Memory B cell (primary cell): ENCODE measurements at regions not wholly inside any gene's neighbourhood (a gene's known extent, or its start where the extent isn't known, plus 50 kb on each side); places are given as distances from the start of the nearest gene placed in this dataset.

Experiments
- ATAC-seq: fragments of 150-1000 bp; cut with Tn5 transposase; 2 replicates; pipeline ENCODE4 v1.10.0; 2021; ENCODE audit warnings: low read depth, mild to moderate bottlenecking, moderate library complexity
- DNase-seq, 2 donors: peaks; one replicate each; pipeline ENCODE4 v3.0.0; 2022; ENCODE audit warnings: low spot score in 2 of 2
- H3K27ac Mint-ChIP-seq: one replicate; pipeline ENCODE4 v1.8.0; 2022; ENCODE audit warnings: mild to moderate bottlenecking, moderate library complexity, mixed read lengths
- H3K27me3 Mint-ChIP-seq: one replicate; pipeline ENCODE4 v1.8.0; 2022; ENCODE audit warnings: mixed read lengths
- H3K36me3 Mint-ChIP-seq: one replicate; pipeline ENCODE4 v1.8.0; 2022; ENCODE audit warnings: mild to moderate bottlenecking, mixed read lengths
- H3K4me1 Mint-ChIP-seq: one replicate; pipeline ENCODE4 v1.8.0; 2022; ENCODE audit warnings: mixed read lengths
- H3K4me3 Mint-ChIP-seq: one replicate; pipeline ENCODE4 v1.8.0; 2022; ENCODE audit warnings: mild to moderate bottlenecking, moderate library complexity, mixed read lengths
- H3K9me3 Mint-ChIP-seq: one replicate; pipeline ENCODE4 v1.8.0; 2022; ENCODE audit warnings: mixed read lengths

- Mint-ChIP-seq H3K9me3 (no peaks in the 10 kb centered on the region), H3K27ac (no peak overlapping the region), H3K36me3 (no peaks in the 10 kb centered on the region), H3K4me1 (peaks cover 10% of the 10 kb centered on the region), H3K27me3 (no peaks in the 10 kb centered on the region), H3K4me3 (no peak overlapping the region)
- ATAC-seq (no peak), DNase-seq (no peak)
Measured at GRCh38 chr5:89401012-89401411, 518.0 kb upstream of the MEF2C start.

GRCh38 chr5:89399548-89399947 lies 516.6 kb upstream of the MEF2C start:
- H3K9me3 Mint-ChIP-seq = no peaks in the 10 kb centered on the region
- peaks cover 15% of the 10 kb centered on the region for H3K4me1 Mint-ChIP-seq
- H3K27ac Mint-ChIP-seq = no peak overlapping the region
- ATAC-seq (no peak), DNase-seq (no peak)
- H3K36me3 Mint-ChIP-seq = no peaks in the 10 kb centered on the region
- H3K4me3 Mint-ChIP-seq = no peak overlapping the region
- H3K27me3 Mint-ChIP-seq = no peaks in the 10 kb centered on the region

GRCh38 chr5:89397096-89397495 lies 514.1 kb upstream of the MEF2C start:
- H3K36me3 Mint-ChIP-seq = no peaks in the 10 kb centered on the region
- peaks cover 15% of the 10 kb centered on the region for H3K4me1 Mint-ChIP-seq
- H3K27me3 Mint-ChIP-seq = no peaks in the 10 kb centered on the region
- peak overlapping the region; percentile 72 for H3K27ac Mint-ChIP-seq
- DNase-seq (no peak), ATAC-seq (peak; percentile 87)
- H3K9me3 Mint-ChIP-seq = no peaks in the 10 kb centered on the region
- peak overlapping the region; percentile 46 for H3K4me3 Mint-ChIP-seq

- H3K27ac Mint-ChIP-seq = peak overlapping the region; percentile 72
- H3K4me3 Mint-ChIP-seq = peak overlapping the region; percentile 46
- no peaks in the 10 kb centered on the region for H3K9me3 Mint-ChIP-seq
- ATAC-seq = peak; percentile 73
- H3K27me3 Mint-ChIP-seq = no peaks in the 10 kb centered on the region
- DNase-seq = no peak
- no peaks in the 10 kb centered on the region for H3K36me3 Mint-ChIP-seq
- peaks cover 15% of the 10 kb centered on the region for H3K4me1 Mint-ChIP-seq
Measured at GRCh38 chr5:89396278-89396954, 513.4 kb upstream of the MEF2C start.

GRCh38 chr5:89395111-89395510 lies 512.1 kb upstream of the MEF2C start:
- no peak for DNase-seq
- ATAC-seq = no peak
- H3K36me3 Mint-ChIP-seq = no peaks in the 10 kb centered on the region
- peaks cover 15% of the 10 kb centered on the region for H3K4me1 Mint-ChIP-seq
- H3K4me3 Mint-ChIP-seq = no peak overlapping the region
- no peaks in the 10 kb centered on the region for H3K27me3 Mint-ChIP-seq
- no peaks in the 10 kb centered on the region for H3K9me3 Mint-ChIP-seq
- H3K27ac Mint-ChIP-seq = no peak overlapping the region

GRCh38 chr5:89388872-89389271 lies 505.9 kb upstream of the MEF2C start:
- DNase-seq = no peak
- no peaks in the 10 kb centered on the region for H3K36me3 Mint-ChIP-seq
- H3K4me3 Mint-ChIP-seq = no peak overlapping the region
- H3K4me1 Mint-ChIP-seq = no peaks in the 10 kb centered on the region
- no peak overlapping the region for H3K27ac Mint-ChIP-seq
- H3K9me3 Mint-ChIP-seq = no peaks in the 10 kb centered on the region
- ATAC-seq = no peak
- no peaks in the 10 kb centered on the region for H3K27me3 Mint-ChIP-seq

GRCh38 chr5:89384391-89384790 lies 501.4 kb upstream of the MEF2C start:
- no peak overlapping the region for H3K27ac Mint-ChIP-seq
- H3K4me1 Mint-ChIP-seq = peaks cover 2% of the 10 kb centered on the region
- H3K27me3 Mint-ChIP-seq = no peaks in the 10 kb centered on the region
- H3K9me3 Mint-ChIP-seq = no peaks in the 10 kb centered on the region
- DNase-seq = no peak
- ATAC-seq = no peak
- no peaks in the 10 kb centered on the region for H3K36me3 Mint-ChIP-seq
- no peak overlapping the region for H3K4me3 Mint-ChIP-seq

- no peak for ATAC-seq
- H3K4me3 Mint-ChIP-seq = no peak overlapping the region
- H3K27me3 Mint-ChIP-seq = no peaks in the 10 kb centered on the region
- H3K9me3 Mint-ChIP-seq = no peaks in the 10 kb centered on the region
- DNase-seq = no peak
- no peaks in the 10 kb centered on the region for H3K36me3 Mint-ChIP-seq
- no peak overlapping the region for H3K27ac Mint-ChIP-seq
- peaks cover 2% of the 10 kb centered on the region for H3K4me1 Mint-ChIP-seq
Measured at GRCh38 chr5:89380635-89381034, 497.7 kb upstream of the MEF2C start.

GRCh38 chr5:89377767-89378455 lies 494.9 kb upstream of the MEF2C start:
- H3K36me3 Mint-ChIP-seq = no peaks in the 10 kb centered on the region
- H3K9me3 Mint-ChIP-seq = no peaks in the 10 kb centered on the region
- DNase-seq (no peak), ATAC-seq (no peak)
- H3K27ac Mint-ChIP-seq = no peak overlapping the region
- no peaks in the 10 kb centered on the region for H3K27me3 Mint-ChIP-seq
- peaks cover 2% of the 10 kb centered on the region for H3K4me1 Mint-ChIP-seq
- H3K4me3 Mint-ChIP-seq = no peak overlapping the region

- Mint-ChIP-seq H3K9me3 (no peaks in the 10 kb centered on the region), H3K4me3 (no peak overlapping the region), H3K27ac (no peak overlapping the region), H3K36me3 (no peaks in the 10 kb centered on the region), H3K4me1 (peaks cover 2% of the 10 kb centered on the region), H3K27me3 (no peaks in the 10 kb centered on the region)
- ATAC-seq = no peak
- DNase-seq = no peak
Measured at GRCh38 chr5:89374818-89375521, 492.0 kb upstream of the MEF2C start.

GRCh38 chr5:89374144-89374784 lies 491.3 kb upstream of the MEF2C start:
- no peak overlapping the region for H3K27ac Mint-ChIP-seq
- no peaks in the 10 kb centered on the region for H3K36me3 Mint-ChIP-seq
- ATAC-seq (no peak), DNase-seq (no peak)
- no peaks in the 10 kb centered on the region for H3K27me3 Mint-ChIP-seq
- no peaks in the 10 kb centered on the region for H3K9me3 Mint-ChIP-seq
- H3K4me1 Mint-ChIP-seq = no peaks in the 10 kb centered on the region
- no peak overlapping the region for H3K4me3 Mint-ChIP-seq

- H3K36me3 Mint-ChIP-seq = no peaks in the 10 kb centered on the region
- DNase-seq = no peak
- H3K4me1 Mint-ChIP-seq = no peaks in the 10 kb centered on the region
- no peak overlapping the region for H3K27ac Mint-ChIP-seq
- H3K9me3 Mint-ChIP-seq = peaks cover 2% of the 10 kb centered on the region
- no peaks in the 10 kb centered on the region for H3K27me3 Mint-ChIP-seq
- no peak overlapping the region for H3K4me3 Mint-ChIP-seq
- ATAC-seq = no peak
Measured at GRCh38 chr5:89372176-89372575, 489.2 kb upstream of the MEF2C start.

GRCh38 chr5:89371646-89372045 lies 488.7 kb upstream of the MEF2C start:
- DNase-seq = no peak
- ATAC-seq = no peak
- H3K9me3 Mint-ChIP-seq = peaks cover 2% of the 10 kb centered on the region
- H3K36me3 Mint-ChIP-seq = no peaks in the 10 kb centered on the region
- H3K4me3 Mint-ChIP-seq = no peak overlapping the region
- no peaks in the 10 kb centered on the region for H3K4me1 Mint-ChIP-seq
- H3K27me3 Mint-ChIP-seq = no peaks in the 10 kb centered on the region
- H3K27ac Mint-ChIP-seq = no peak overlapping the region

- ATAC-seq = no peak
- H3K4me1 Mint-ChIP-seq = no peaks in the 10 kb centered on the region
- H3K27ac Mint-ChIP-seq = no peak overlapping the region
- no peaks in the 10 kb centered on the region for H3K9me3 Mint-ChIP-seq
- H3K4me3 Mint-ChIP-seq = no peak overlapping the region
- DNase-seq = no peak
- H3K27me3 Mint-ChIP-seq = no peaks in the 10 kb centered on the region
- H3K36me3 Mint-ChIP-seq = no peaks in the 10 kb centered on the region
Measured at GRCh38 chr5:89359046-89359445, 476.1 kb upstream of the MEF2C start.
